ENCODE measurements at regions not wholly inside any gene's neighbourhood (a gene's known extent, or its start where the extent isn't known, plus 50 kb on each side); places are given as distances from the start of the nearest gene placed in this dataset.
"Not testable (repeated sequence)": the region's sequence is repeated elsewhere in the genome, so short reads cannot be mapped to it uniquely, and the experiment has no call there.

DNA sequence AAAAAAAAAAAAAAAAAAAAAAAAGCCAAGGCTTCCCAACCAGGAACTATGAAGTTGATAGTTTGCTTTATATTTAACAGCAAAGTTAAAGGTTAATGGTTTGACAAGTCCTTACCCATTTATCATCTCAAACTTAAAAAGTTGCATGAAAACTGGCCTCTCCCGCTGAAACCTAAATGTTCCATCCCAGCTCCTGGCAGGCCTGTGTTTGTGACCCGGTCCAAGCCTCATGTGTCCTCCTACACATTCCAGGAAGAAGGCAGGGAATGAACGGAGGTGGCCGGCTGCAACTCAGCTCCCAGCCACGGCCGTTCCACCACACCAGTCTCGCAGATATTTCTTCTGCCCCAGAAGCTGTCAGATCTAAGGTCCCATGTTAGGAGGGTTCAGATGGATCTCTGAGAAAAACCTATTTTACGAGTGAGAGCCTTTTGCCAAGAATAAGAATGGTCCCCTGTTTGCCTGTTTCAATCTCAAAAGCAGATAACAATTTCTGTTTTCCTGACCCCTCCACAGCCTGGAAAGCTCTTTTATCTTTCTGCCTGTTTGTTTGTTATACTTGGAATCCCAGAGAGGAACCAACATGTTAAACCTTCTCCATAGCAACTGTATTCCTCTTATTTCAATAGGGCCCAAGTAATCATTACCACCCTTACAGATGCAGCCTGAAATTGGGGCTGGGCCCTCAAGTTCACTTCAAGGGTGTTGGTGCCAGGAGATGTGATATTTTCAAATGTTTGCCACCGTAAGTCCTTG, 56.5 kb downstream of the KCTD12 start:
- Mint-ChIP-seq H3K36me3 (ENCODE audit: low read depth) (no peaks in the 10 kb centered on the region), H3K27ac (no peak overlapping the region), H3K9me3 (no peaks in the 10 kb centered on the region), H3K27me3 (ENCODE audit: low read depth) (no peaks in the 10 kb centered on the region), H3K4me1 (ENCODE audit: low read depth) (peaks cover 4% of the 10 kb centered on the region), H3K4me3 (ENCODE audit: low read depth) (no peak overlapping the region)
- intact Hi-C loops (cut with micrococcal nuclease): loop anchor here (10.0 kb wide), 1 partner anchor 145 kb away; no protein-coding TSS in a partner anchor
- DNase-seq (ENCODE audit: low spot score): no peak

DNA sequence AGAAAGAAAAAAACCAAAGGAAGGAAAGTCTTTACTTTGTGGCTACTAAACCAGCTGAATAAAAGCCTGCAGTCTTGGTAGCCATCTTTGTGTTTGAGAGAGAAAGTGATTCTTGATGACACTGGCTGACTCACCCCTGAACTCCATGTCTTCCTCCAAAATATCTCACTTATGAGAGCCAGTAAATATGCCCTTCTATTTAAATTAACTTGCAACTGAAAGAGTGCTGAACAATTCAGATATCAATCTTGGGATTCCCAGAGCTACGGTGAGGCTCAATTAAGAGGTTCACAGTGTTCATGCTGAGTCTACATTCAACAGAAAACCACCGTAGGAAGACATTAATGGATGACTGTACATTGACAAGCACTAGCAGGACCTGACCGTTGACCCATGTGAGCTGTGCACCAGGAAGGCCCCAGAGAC, 57.9 kb downstream of the KCTD12 start:
- Mint-ChIP-seq H3K27me3 (ENCODE audit: low read depth) (peaks cover 2% of the 10 kb centered on the region), H3K36me3 (ENCODE audit: low read depth) (no peaks in the 10 kb centered on the region), H3K9me3 (no peaks in the 10 kb centered on the region), H3K4me1 (ENCODE audit: low read depth) (peaks cover 4% of the 10 kb centered on the region), H3K27ac (no peak overlapping the region), H3K4me3 (ENCODE audit: low read depth) (no peak overlapping the region)
- DNase-seq (ENCODE audit: low spot score): no peak
- intact Hi-C loops (cut with micrococcal nuclease): loop anchor here (1.0 to 10.0 kb wide), 2 partner anchors 57 to 146 kb away; no protein-coding TSS in a partner anchor

DNA sequence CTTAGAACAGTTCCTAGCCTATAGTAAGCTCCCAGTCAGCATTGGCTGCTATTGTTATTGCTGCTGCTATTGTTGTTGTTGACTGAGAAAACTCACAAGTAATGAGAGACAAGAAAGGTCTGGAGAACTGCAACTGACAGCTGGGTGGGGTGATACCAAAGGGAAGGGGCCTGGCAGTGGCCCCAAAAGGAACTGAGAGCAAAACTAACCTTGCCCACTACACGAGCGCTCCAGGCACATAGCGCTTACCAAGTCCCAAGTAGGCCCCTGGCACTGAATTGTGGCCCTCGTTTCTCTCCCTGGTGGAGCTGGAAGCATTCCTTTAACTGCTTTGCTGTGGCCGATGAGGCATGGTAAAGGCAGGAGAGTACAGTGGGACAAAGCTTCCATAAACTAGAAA, 59.7 kb downstream of the KCTD12 start:
- intact Hi-C loops (cut with micrococcal nuclease): loop anchor here (10.0 kb wide), 1 partner anchor 148 kb away; no protein-coding TSS in a partner anchor
- Mint-ChIP-seq H3K4me3 (ENCODE audit: low read depth) (no peak overlapping the region), H3K9me3 (no peaks in the 10 kb centered on the region), H3K36me3 (ENCODE audit: low read depth) (no peaks in the 10 kb centered on the region), H3K4me1 (ENCODE audit: low read depth) (peaks cover 4% of the 10 kb centered on the region), H3K27ac (no peak overlapping the region), H3K27me3 (ENCODE audit: low read depth) (peaks cover 2% of the 10 kb centered on the region)
- no peak for DNase-seq (ENCODE audit: low spot score)

DNA sequence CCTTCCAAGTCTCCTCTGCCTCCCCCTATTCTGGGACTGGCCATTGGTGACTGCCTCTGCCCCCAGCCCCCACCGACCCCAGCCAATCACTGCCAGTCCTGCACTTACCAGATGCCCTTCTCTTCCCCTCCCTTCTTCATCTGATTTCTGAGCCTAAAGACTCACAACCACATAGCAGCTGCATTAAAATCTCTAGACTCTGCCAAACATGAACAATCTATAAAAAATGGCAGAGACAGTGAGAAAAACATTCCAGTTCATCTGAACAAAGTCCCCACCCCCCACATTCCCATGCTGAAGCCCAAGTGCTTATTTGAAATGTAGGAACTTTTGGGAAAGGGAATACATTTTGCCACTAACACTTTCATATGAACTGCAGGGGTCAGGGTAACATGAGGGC, 60.8 kb downstream of the KCTD12 start:
- intact Hi-C loops (cut with micrococcal nuclease): loop anchor here (10.0 kb wide), 1 partner anchor 149 kb away; no protein-coding TSS in a partner anchor
- Mint-ChIP-seq H3K9me3 (no peaks in the 10 kb centered on the region), H3K4me3 (ENCODE audit: low read depth) (no peak overlapping the region), H3K4me1 (ENCODE audit: low read depth) (peaks cover 4% of the 10 kb centered on the region), H3K27me3 (ENCODE audit: low read depth) (peaks cover 2% of the 10 kb centered on the region), H3K27ac (no peak overlapping the region), H3K36me3 (ENCODE audit: low read depth) (no peaks in the 10 kb centered on the region)
- DNase-seq (ENCODE audit: low spot score): no peak

DNA sequence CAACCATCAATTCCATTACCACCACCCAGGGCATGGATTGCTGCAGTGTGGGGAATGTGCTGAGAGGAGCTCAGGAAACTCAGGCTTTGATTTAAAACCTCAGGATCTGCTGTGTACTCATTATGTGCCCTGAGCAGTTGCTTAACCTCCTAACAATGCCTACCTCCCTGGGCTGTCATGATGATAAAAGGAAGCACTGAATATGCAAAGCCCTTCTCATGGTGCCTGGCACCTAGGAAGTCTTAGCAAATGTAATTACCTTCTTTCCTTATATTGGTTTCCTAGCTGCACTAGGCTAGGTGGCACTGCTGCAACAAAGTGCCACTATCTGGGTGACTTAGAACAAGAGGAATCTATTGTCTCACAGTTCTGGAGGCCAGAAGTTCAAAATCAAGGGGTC, 62.2 kb downstream of the KCTD12 start:
- DNase-seq (ENCODE audit: low spot score): no peak
- Mint-ChIP-seq H3K4me1 (ENCODE audit: low read depth) (peaks cover 4% of the 10 kb centered on the region), H3K27ac (no peak overlapping the region), H3K9me3 (no peaks in the 10 kb centered on the region), H3K4me3 (ENCODE audit: low read depth) (no peak overlapping the region), H3K36me3 (ENCODE audit: low read depth) (no peaks in the 10 kb centered on the region), H3K27me3 (ENCODE audit: low read depth) (peaks cover 2% of the 10 kb centered on the region)
- intact Hi-C loops (cut with micrococcal nuclease): loop anchor here (2.0 to 10.0 kb wide), 2 partner anchors 79 to 151 kb away; no protein-coding TSS in a partner anchor

DNA sequence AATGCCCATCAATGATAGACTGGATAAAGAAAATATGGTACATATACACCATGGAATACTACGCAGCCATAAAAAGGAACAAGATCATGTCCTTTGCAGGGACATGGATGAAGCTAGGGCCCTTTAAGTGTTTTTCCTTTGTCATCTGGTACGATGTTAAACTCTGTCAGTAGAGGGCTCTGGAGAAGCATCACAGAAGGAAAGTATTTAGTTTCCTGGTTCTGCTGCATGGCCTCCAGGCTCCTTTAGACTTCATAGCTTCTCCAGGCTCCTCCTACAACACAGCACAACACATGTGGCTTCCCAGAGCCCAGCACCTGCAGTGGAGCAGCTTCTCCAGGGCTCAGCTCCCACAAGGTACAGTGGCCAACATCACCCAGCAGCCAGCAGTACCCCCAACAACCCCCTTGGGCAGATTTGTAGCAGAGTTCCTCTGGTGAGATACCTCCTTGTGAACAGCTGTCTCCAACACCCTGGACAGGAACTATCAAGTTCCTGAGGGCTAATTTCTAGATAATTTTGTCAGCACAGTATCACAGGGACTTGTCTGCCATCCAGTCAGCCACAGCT, 63.4 kb downstream of the KCTD12 start:
- peaks cover 4% of the 10 kb centered on the region for H3K27me3 Mint-ChIP-seq (ENCODE audit: low read depth)
- H3K4me1 Mint-ChIP-seq (ENCODE audit: low read depth): no peaks in the 10 kb centered on the region
- H3K36me3 Mint-ChIP-seq (ENCODE audit: low read depth): no peaks in the 10 kb centered on the region
- H3K9me3 Mint-ChIP-seq: no peaks in the 10 kb centered on the region
- H3K27ac Mint-ChIP-seq: no peak overlapping the region
- DNase-seq (ENCODE audit: low spot score): no peak
- intact Hi-C loops (cut with micrococcal nuclease): loop anchor here (2.0 to 10.0 kb wide), 2 partner anchors 80 to 152 kb away; no protein-coding TSS in a partner anchor
- no peak overlapping the region for H3K4me3 Mint-ChIP-seq (ENCODE audit: low read depth)

DNA sequence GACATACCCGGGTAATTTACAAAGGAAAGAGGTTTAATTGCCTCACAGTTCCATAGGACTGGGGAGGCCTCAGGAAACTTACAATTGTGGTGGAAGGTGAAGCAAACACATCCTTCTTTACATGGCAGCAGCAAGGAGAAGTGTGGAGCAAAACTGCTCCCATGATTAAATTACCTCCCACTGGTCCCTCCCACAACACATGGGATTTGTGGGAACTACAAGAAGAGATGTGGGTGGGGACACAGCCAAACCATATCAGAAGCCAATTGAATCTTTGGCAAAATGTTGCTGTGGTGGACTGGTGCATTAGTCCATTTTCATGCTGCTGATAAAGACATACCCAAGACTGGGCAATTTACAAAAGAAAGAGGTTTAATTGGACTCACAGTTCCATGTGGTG, 65.0 kb downstream of the KCTD12 start:
- H3K27me3 Mint-ChIP-seq (ENCODE audit: low read depth); DNase-seq (ENCODE audit: low spot score); H3K4me3 Mint-ChIP-seq (ENCODE audit: low read depth); H3K4me1 Mint-ChIP-seq (ENCODE audit: low read depth); H3K36me3 Mint-ChIP-seq (ENCODE audit: low read depth); H3K9me3 Mint-ChIP-seq; H3K27ac Mint-ChIP-seq: not testable (repeated sequence)
- intact Hi-C loops (cut with micrococcal nuclease): loop anchor here (10.0 kb wide), 1 partner anchor 154 kb away; no protein-coding TSS in a partner anchor

DNA sequence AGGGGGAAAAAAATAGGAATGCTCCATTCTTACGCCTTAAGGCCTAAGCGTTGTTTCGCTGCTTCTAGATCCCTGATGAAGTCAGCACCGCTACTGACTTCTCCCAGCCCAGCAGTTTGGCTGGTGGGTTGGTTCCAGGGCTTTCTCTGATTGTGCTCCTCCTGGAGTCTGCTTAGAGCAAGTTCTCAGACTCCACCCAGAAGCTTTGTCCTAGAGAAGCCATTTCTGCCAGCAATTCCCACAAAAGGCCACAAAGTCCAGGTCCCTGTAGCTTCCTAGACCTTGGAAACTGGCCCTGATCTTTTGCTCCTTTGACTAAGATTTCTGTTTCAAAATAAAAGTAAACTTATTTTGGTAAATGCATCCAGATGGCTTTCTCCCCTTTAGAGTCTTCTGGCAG, 65.4 kb downstream of the KCTD12 start:
- Mint-ChIP-seq H3K4me1 (ENCODE audit: low read depth) (no peaks in the 10 kb centered on the region), H3K36me3 (ENCODE audit: low read depth) (no peaks in the 10 kb centered on the region), H3K27me3 (ENCODE audit: low read depth) (peaks cover 10% of the 10 kb centered on the region), H3K4me3 (ENCODE audit: low read depth) (no peak overlapping the region), H3K9me3 (no peaks in the 10 kb centered on the region), H3K27ac (no peak overlapping the region)
- no peak for DNase-seq (ENCODE audit: low spot score)
- intact Hi-C loops (cut with micrococcal nuclease): loop anchor here (10.0 kb wide), 1 partner anchor 154 kb away; no protein-coding TSS in a partner anchor

DNA sequence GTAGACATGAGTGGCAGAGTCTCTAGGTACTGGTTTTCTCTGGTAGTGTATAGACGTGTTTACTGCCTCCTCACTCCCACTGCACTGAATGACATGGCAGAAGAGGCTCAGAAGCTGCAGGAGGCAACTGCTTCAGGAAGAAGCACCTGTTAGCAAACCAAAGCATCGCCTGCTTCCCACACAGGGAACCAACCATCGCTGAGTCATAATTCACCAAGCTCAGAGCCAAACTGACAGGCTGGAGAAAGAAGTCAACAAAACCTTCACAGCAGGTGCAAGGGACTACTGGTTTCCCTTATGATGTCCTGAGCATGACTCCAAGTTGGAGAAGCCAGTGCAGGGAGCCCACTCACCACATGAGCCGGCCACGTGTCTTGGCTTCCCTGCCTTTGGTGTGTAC, 69.8 kb downstream of the KCTD12 start:
- H3K27me3 Mint-ChIP-seq (ENCODE audit: low read depth): peaks cover 10% of the 10 kb centered on the region
- intact Hi-C loops (cut with micrococcal nuclease): no loop called here
- H3K9me3 Mint-ChIP-seq: no peaks in the 10 kb centered on the region
- H3K36me3 Mint-ChIP-seq (ENCODE audit: low read depth): no peaks in the 10 kb centered on the region
- no peak overlapping the region for H3K27ac Mint-ChIP-seq
- no peak overlapping the region for H3K4me3 Mint-ChIP-seq (ENCODE audit: low read depth)
- no peaks in the 10 kb centered on the region for H3K4me1 Mint-ChIP-seq (ENCODE audit: low read depth)
- DNase-seq (ENCODE audit: low spot score): no peak

DNA sequence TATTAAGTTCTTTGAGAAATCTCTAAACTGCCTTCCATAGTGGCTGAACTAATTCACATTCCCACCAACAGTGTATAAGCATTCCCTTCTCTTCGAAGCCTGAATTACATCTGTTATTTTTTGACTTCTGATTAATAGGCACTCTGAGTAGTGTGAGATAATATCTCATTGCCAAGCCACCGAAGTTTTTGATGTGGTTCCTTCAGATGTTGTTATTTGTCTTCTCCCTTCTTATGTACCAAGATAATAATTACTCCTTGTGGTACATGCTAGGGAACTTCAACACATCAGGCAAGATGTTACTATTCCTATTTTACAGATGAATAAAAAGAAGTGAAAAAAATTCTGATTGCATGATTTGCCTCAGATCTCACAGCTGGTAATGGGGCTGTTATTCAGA, 70.9 kb downstream of the KCTD12 start:
- Mint-ChIP-seq H3K27me3 (ENCODE audit: low read depth) (peaks cover 10% of the 10 kb centered on the region), H3K9me3 (peaks cover 1% of the 10 kb centered on the region), H3K4me3 (ENCODE audit: low read depth) (no peak overlapping the region), H3K27ac (no peak overlapping the region), H3K36me3 (ENCODE audit: low read depth) (no peaks in the 10 kb centered on the region), H3K4me1 (ENCODE audit: low read depth) (no peaks in the 10 kb centered on the region)
- DNase-seq (ENCODE audit: low spot score): no peak
- intact Hi-C loops (cut with micrococcal nuclease): no loop called here

DNA sequence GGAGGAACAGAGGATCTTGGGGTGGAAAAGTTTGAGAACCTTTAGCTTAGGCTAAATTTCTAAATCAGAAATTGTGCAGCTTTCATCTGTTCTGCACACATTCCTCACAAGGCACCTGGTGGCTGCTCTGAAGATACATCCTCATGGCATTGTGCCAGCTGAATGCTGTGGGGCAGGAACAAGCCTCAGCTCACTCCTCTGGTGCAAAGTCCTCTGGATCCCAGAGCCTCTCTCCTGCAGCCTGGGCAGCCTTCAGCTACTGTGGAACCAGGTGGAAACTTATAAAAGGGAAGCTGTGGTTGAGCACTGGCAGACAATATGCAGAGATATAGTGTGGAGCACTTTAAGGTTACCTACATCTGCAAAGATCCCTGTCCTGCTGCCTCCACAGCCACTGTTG, 72.3 kb downstream of the KCTD12 start:
- intact Hi-C loops (cut with micrococcal nuclease): no loop called here
- H3K36me3 Mint-ChIP-seq (ENCODE audit: low read depth): no peaks in the 10 kb centered on the region

DNA sequence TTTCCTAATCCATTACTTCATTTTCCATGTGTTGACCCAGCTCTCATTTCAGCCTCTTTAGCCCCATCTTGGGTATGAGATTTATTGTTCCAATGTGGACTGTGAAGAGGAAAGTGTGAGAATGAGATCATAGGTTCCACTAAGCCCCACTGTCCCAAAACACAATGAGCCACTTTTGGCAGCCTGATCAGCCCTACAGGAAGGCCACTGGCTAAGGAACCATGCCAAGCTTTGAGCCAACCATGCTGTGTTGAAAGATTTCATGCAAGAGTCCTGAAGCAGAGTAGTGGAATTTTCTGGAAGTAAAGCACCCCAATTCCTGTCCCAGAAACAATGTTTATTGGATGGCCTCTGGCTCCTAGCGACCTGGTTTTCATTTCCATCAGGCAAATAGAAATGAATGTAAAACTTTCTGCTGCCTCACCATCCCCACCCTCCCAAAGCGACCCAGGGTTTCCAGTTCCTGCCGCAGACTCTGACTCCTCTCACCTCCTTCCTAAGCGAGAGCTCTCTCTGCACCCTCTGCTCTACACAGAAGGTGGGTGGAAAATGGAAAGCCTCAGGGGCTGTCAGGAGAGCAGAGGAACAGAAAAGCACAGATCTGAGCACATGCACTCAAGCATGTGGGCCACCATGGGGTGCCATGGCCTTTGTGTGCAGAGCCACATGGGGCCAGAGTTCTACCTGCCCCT, 73.1 kb downstream of the KCTD12 start:
- peaks cover 8% of the 10 kb centered on the region for H3K27me3 Mint-ChIP-seq (ENCODE audit: low read depth)

More for the DNA sequence above, 72.3 kb downstream of the KCTD12 start:
- peaks cover 7% of the 10 kb centered on the region for H3K9me3 Mint-ChIP-seq
- no peaks in the 10 kb centered on the region for H3K4me1 Mint-ChIP-seq (ENCODE audit: low read depth)
- no peak overlapping the region for H3K4me3 Mint-ChIP-seq (ENCODE audit: low read depth)
- no peak for DNase-seq (ENCODE audit: low spot score)
- peaks cover 10% of the 10 kb centered on the region for H3K27me3 Mint-ChIP-seq (ENCODE audit: low read depth)
- no peak overlapping the region for H3K27ac Mint-ChIP-seq

More for the DNA sequence above, 73.1 kb downstream of the KCTD12 start:
- intact Hi-C loops (cut with micrococcal nuclease): no loop called here
- H3K4me1 Mint-ChIP-seq (ENCODE audit: low read depth): no peaks in the 10 kb centered on the region
- peaks cover 7% of the 10 kb centered on the region for H3K9me3 Mint-ChIP-seq
- DNase-seq (ENCODE audit: low spot score): no peak
- H3K27ac Mint-ChIP-seq: no peak overlapping the region
- no peak overlapping the region for H3K4me3 Mint-ChIP-seq (ENCODE audit: low read depth)
- no peaks in the 10 kb centered on the region for H3K36me3 Mint-ChIP-seq (ENCODE audit: low read depth)

All from activated T-helper 2 cell treated with anti-CD3 and anti-CD28 coated beads, Interferon-gamma antibody, Interleukin-2, Interleukin-4, amounts not matched to agents 10 μg/mL and 5 μg/mL and 100 μg/mL, durations not matched to agents 14 hours and 24 hours and 36 hours (primary cell).